ENCODE measurements at regions not wholly inside any gene's neighbourhood (a gene's known extent, or its start where the extent isn't known, plus 50 kb on each side); places are given as distances from the start of the nearest gene placed in this dataset.

GRCh38 chr2:145984580-145984979 lies 1464.7 kb upstream of the ZEB2 start:
- Histone ChIP-seq H3K27ac (no peak overlapping the region), H3K9ac (no peak overlapping the region), H3K4me1 (no peaks in the 10 kb centered on the region), H3K27me3 (no peaks in the 10 kb centered on the region), H3K4me2 (no peak overlapping the region), H3K4me3 (no peak overlapping the region), H4K20me1 (no peaks in the 10 kb centered on the region), H3K36me3 (no peaks in the 10 kb centered on the region), H3K9me3 (replicated peaks in 1 of 11) (no peaks in the 10 kb centered on the region)
- no peak for TF ChIP-seq Cebpa-rat (IDR thresholded peaks at IDR 0.05)

GRCh38 chr2:145980318-145980717 lies 1460.4 kb upstream of the ZEB2 start:
- no peaks in the 10 kb centered on the region for H3K9me3 ChIP-seq (replicated peaks in 1 of 11)
- no peaks in the 10 kb centered on the region for H3K27me3 ChIP-seq
- no peak overlapping the region for H3K27ac ChIP-seq
- H3K4me2 ChIP-seq = no peak overlapping the region
- TF ChIP-seq Cebpa-rat (IDR thresholded peaks at IDR 0.05) = no peak
- H4K20me1 ChIP-seq = no peaks in the 10 kb centered on the region
- H3K4me1 ChIP-seq = no peaks in the 10 kb centered on the region
- H3K36me3 ChIP-seq = no peaks in the 10 kb centered on the region
- H3K4me3 ChIP-seq = no peak overlapping the region
- no peak overlapping the region for H3K9ac ChIP-seq

- Histone ChIP-seq H3K27me3 (no peaks in the 10 kb centered on the region), H3K9me3 (replicated peaks in 1 of 11) (no peaks in the 10 kb centered on the region), H3K9ac (no peak overlapping the region), H3K36me3 (no peaks in the 10 kb centered on the region), H3K4me2 (no peak overlapping the region), H4K20me1 (no peaks in the 10 kb centered on the region), H3K27ac (no peak overlapping the region), H3K4me1 (no peaks in the 10 kb centered on the region), H3K4me3 (no peak overlapping the region)
- TF ChIP-seq Cebpa-rat (IDR thresholded peaks at IDR 0.05) = no peak
Observed at GRCh38 chr2:145975406-145975805, 1455.5 kb upstream of the ZEB2 start.

- no peak overlapping the region for H3K4me3 ChIP-seq
- H3K27me3 ChIP-seq = no peaks in the 10 kb centered on the region
- no peak for TF ChIP-seq Cebpa-rat (IDR thresholded peaks at IDR 0.05)
- H3K36me3 ChIP-seq = no peaks in the 10 kb centered on the region
- no peak overlapping the region for H3K9ac ChIP-seq
- H4K20me1 ChIP-seq = no peaks in the 10 kb centered on the region
- H3K9me3 ChIP-seq (replicated peaks in 1 of 11) = peaks cover 11 to 29% (median 21%) of the 10 kb centered on the region in 11 experiments; a peak in 21 of 22 replicates
- H3K4me1 ChIP-seq = peaks cover 8 to 20% (median 16%) of the 10 kb centered on the region in 10 experiments; a peak in 18 of 20 replicates
- H3K4me2 ChIP-seq = no peak overlapping the region
- H3K27ac ChIP-seq = no peak overlapping the region
Observed at GRCh38 chr2:145961846-145962245, 1441.9 kb upstream of the ZEB2 start.

GRCh38 chr2:145960479-145961163 lies 1440.7 kb upstream of the ZEB2 start:
- Histone ChIP-seq H3K9me3 (replicated peaks in 1 of 11) (peaks cover 13 to 40% (median 28%) of the 10 kb centered on the region in 11 experiments; a peak in 21 of 22 replicates), H3K4me1 (peaks cover 8 to 20% (median 16%) of the 10 kb centered on the region in 10 experiments; a peak in 18 of 20 replicates), H3K9ac (no peak overlapping the region), H3K27me3 (no peaks in the 10 kb centered on the region), H3K27ac (no peak overlapping the region), H3K4me2 (no peak overlapping the region), H3K4me3 (no peak overlapping the region), H3K36me3 (no peaks in the 10 kb centered on the region), H4K20me1 (no peaks in the 10 kb centered on the region)
- TF ChIP-seq Cebpa-rat (IDR thresholded peaks at IDR 0.05) = no peak

GRCh38 chr2:145958611-145959010 lies 1438.7 kb upstream of the ZEB2 start:
- peak overlapping the region in 10 of 11 experiments; percentile 45 to 74 (median 63); a peak in 15 of 22 replicates for H3K4me2 ChIP-seq
- no peak overlapping the region for H3K4me3 ChIP-seq
- H3K9ac ChIP-seq = no peak overlapping the region
- no peaks in the 10 kb centered on the region for H3K27me3 ChIP-seq
- no peaks in the 10 kb centered on the region for H4K20me1 ChIP-seq
- no peaks in the 10 kb centered on the region for H3K36me3 ChIP-seq
- H3K4me1 ChIP-seq = peaks cover 8 to 20% (median 16%) of the 10 kb centered on the region in 10 experiments; a peak in 18 of 20 replicates
- no peak for TF ChIP-seq Cebpa-rat (IDR thresholded peaks at IDR 0.05)
- peak overlapping the region in 2 of 11 experiments; percentile 8 to 13; a peak in 3 of 22 replicates for H3K27ac ChIP-seq
- peaks cover 13 to 55% (median 32%) of the 10 kb centered on the region in 11 experiments; a peak in 21 of 22 replicates for H3K9me3 ChIP-seq (replicated peaks in 1 of 11)

GRCh38 chr2:145957929-145958328 lies 1438.0 kb upstream of the ZEB2 start:
- peak overlapping the region; percentile 45 to 74 (median 62) for H3K4me2 ChIP-seq
- no peaks in the 10 kb centered on the region for H4K20me1 ChIP-seq
- no peaks in the 10 kb centered on the region for H3K27me3 ChIP-seq
- H3K9ac ChIP-seq = no peak overlapping the region
- H3K36me3 ChIP-seq = no peaks in the 10 kb centered on the region
- no peak for TF ChIP-seq Cebpa-rat (IDR thresholded peaks at IDR 0.05)
- H3K27ac ChIP-seq = peak overlapping the region in 5 of 11 experiments; percentile 3 to 46 (median 6); a peak in 5 of 22 replicates
- no peak overlapping the region for H3K4me3 ChIP-seq
- peaks cover 8 to 20% (median 16%) of the 10 kb centered on the region in 10 experiments; a peak in 18 of 20 replicates for H3K4me1 ChIP-seq
- peaks cover 16 to 61% (median 37%) of the 10 kb centered on the region in 11 experiments; a peak in 21 of 22 replicates for H3K9me3 ChIP-seq (replicated peaks in 1 of 11)

- H3K4me3 ChIP-seq = no peak overlapping the region
- no peak overlapping the region for H3K4me2 ChIP-seq
- H4K20me1 ChIP-seq = no peaks in the 10 kb centered on the region
- H3K27me3 ChIP-seq = no peaks in the 10 kb centered on the region
- H3K9me3 ChIP-seq (replicated peaks in 1 of 11) = peaks cover 0 to 8% (median 0%) of the 10 kb centered on the region in 11 experiments; a peak in 2 of 22 replicates
- H3K9ac ChIP-seq = no peak overlapping the region
- no peaks in the 10 kb centered on the region for H3K36me3 ChIP-seq
- H3K4me1 ChIP-seq = no peaks in the 10 kb centered on the region
- no peak for TF ChIP-seq Cebpa-rat (IDR thresholded peaks at IDR 0.05)
- no peak overlapping the region for H3K27ac ChIP-seq
Observed at GRCh38 chr2:145939949-145940348, 1420.0 kb upstream of the ZEB2 start.

GRCh38 chr2:145935016-145935415 lies 1415.1 kb upstream of the ZEB2 start:
- Histone ChIP-seq H3K27me3 (no peaks in the 10 kb centered on the region), H3K9me3 (replicated peaks in 1 of 11) (no peaks in the 10 kb centered on the region), H3K4me3 (no peak overlapping the region), H3K4me1 (peaks cover 0 to 6% (median 0%) of the 10 kb centered on the region in 10 experiments; a peak in 3 of 20 replicates), H3K4me2 (no peak overlapping the region), H4K20me1 (no peaks in the 10 kb centered on the region), H3K27ac (no peak overlapping the region), H3K9ac (no peak overlapping the region), H3K36me3 (no peaks in the 10 kb centered on the region)
- no peak for TF ChIP-seq Cebpa-rat (IDR thresholded peaks at IDR 0.05)
